ENCODE measurements at regions not wholly inside any gene's neighbourhood (a gene's known extent, or its start where the extent isn't known, plus 50 kb on each side); places are given as distances from the start of the nearest gene placed in this dataset.

DNA sequence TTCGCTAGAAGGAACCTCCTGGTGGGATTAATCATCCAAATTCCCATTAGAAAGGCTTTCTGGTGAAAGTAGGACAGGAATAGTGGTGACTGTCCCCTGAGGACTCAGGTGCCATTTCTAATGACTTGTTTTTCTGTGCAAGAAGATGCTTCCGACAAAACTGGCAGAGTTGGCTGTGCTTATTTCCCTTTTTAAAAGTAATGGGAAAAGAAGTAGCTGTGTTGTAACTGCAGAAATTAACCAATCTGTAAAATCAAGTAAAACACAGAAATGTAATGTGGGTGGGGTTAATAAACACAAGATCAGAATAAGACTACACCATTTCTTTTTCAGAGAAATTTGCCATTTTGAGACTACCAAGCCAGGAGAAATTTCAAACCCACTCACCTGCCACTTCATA lies 55.0 kb upstream of the FAM9B start:
- H3K4me2 ChIP-seq (ENCODE audit: control insufficient read depth, insufficient read depth): no peak overlapping the region
- H3K4me1 ChIP-seq (ENCODE audit: control insufficient read depth, insufficient read depth, low read length): no peaks in the 10 kb centered on the region
- no TSS peak for BruUV-seq (replicated peaks)
- H3K36me3 ChIP-seq (ENCODE audit: control insufficient read depth in 2 of 2, insufficient read depth in 2 of 2, low read length in 1 of 2): no peaks in the 10 kb centered on the region
- DNase-seq (ENCODE audit: low read depth, low spot score): no peak
- no peak overlapping the region for H3K9ac ChIP-seq (ENCODE audit: control insufficient read depth, insufficient read depth, low read length)
- H3K27me3 ChIP-seq (replicated peaks in 1 of 2; ENCODE audit: control insufficient read depth in 2 of 2, insufficient read depth in 2 of 2, low read length in 1 of 2): no peaks in the 10 kb centered on the region
- intact Hi-C loops (cut with micrococcal nuclease; ENCODE audit: unreplicated experiment) (no loop called here), in situ Hi-C loops (cut with MboI) (no loop called here)
- no peak for FAIRE-seq
- SMC1A ChIA-PET (ENCODE audit: uncharacterized antibody, unreplicated experiment): interaction anchor here (0.9 kb wide), 1 partner anchor 12 kb away, joined by 3 read pairs; no protein-coding TSS in a partner anchor
- no peaks in the 10 kb centered on the region for H3K79me2 ChIP-seq (ENCODE audit: control insufficient read depth, insufficient read depth, low read length)
- WGBS (ENCODE audit: insufficient coverage, insufficient replicate concordance, low lambda C conversion rate, missing lambda C conversion rate): 22% methylated on average over 2 of the region's 2 CpGs
- H2AFZ ChIP-seq (ENCODE audit: control insufficient read depth, low read depth, low read length): no peak overlapping the region
- RAD21 ChIA-PET (ENCODE audit: unreplicated experiment): no interaction called here
- no peak overlapping the region for H3K27ac ChIP-seq (ENCODE audit: control insufficient read depth, insufficient read depth)
- H4K20me1 ChIP-seq (ENCODE audit: control insufficient read depth, insufficient read depth): no peaks in the 10 kb centered on the region
- ATAC-seq: no peak
- H3K9me3 ChIP-seq (replicated peaks; ENCODE audit: control insufficient read depth, insufficient read depth, low read length): no peaks in the 10 kb centered on the region
- H3K4me3 ChIP-seq: no peak overlapping the region
- POLR2A ChIA-PET: no interaction called here
- CTCF ChIA-PET: no interaction called here
- no peak for TF ChIP-seq E4F1 (IDR thresholded peaks at IDR 0.05; ENCODE audit: borderline replicate concordance, partially characterized antibody)
- no peak for TF ChIP-seq NFYB (IDR thresholded peaks at IDR 0.05; ENCODE audit: insufficient read depth, low read depth, low read length)
- TF ChIP-seq CBFB (IDR thresholded peaks at IDR 0.05; ENCODE audit: low read depth): no peak
- TF ChIP-seq, protein P1, sequence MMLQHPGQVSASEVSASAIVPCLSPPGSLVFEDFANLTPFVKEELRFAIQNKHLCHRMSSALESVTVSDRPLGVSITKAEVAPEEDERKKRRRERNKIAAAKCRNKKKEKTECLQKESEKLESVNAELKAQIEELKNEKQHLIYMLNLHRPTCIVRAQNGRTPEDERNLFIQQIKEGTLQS (IDR thresholded peaks at IDR 0.05; ENCODE audit: borderline replicate concordance, extremely low read depth, low read depth, low read length): no peak
- no peak for TF ChIP-seq BCL11A (IDR thresholded peaks at IDR 0.05; ENCODE audit: low read depth, low read length)
- TF ChIP-seq SP1 (IDR thresholded peaks at IDR 0.05; ENCODE audit: low read depth, low read length): no peak
- TF ChIP-seq, protein P2, sequence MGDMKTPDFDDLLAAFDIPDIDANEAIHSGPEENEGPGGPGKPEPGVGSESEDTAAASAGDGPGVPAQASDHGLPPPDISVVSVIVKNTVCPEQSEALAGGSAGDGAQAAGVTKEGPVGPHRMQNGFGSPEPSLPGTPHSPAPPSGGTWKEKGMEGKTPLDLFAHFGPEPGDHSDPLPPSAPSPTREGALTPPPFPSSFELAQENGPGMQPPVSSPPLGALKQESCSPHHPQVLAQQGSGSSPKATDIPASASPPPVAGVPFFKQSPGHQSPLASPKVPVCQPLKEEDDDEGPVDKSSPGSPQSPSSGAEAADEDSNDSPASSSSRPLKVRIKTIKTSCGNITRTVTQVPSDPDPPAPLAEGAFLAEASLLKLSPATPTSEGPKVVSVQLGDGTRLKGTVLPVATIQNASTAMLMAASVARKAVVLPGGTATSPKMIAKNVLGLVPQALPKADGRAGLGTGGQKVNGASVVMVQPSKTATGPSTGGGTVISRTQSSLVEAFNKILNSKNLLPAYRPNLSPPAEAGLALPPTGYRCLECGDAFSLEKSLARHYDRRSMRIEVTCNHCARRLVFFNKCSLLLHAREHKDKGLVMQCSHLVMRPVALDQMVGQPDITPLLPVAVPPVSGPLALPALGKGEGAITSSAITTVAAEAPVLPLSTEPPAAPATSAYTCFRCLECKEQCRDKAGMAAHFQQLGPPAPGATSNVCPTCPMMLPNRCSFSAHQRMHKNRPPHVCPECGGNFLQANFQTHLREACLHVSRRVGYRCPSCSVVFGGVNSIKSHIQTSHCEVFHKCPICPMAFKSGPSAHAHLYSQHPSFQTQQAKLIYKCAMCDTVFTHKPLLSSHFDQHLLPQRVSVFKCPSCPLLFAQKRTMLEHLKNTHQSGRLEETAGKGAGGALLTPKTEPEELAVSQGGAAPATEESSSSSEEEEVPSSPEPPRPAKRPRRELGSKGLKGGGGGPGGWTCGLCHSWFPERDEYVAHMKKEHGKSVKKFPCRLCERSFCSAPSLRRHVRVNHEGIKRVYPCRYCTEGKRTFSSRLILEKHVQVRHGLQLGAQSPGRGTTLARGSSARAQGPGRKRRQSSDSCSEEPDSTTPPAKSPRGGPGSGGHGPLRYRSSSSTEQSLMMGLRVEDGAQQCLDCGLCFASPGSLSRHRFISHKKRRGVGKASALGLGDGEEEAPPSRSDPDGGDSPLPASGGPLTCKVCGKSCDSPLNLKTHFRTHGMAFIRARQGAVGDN (IDR thresholded peaks at IDR 0.05): no peak
- TF ChIP-seq IKZF2 (IDR thresholded peaks at IDR 0.05): no peak
- TF ChIP-seq MXI1 (IDR thresholded peaks at IDR 0.05; ENCODE audit: low read depth, low read length): no peak
- TF ChIP-seq ZZZ3 (IDR thresholded peaks at IDR 0.05; ENCODE audit: control insufficient read depth, insufficient read length, low read depth): no peak
- TF ChIP-seq KLF5 (IDR thresholded peaks at IDR 0.05; ENCODE audit: partially characterized antibody): no peak
- TF ChIP-seq JUNB (IDR thresholded peaks at IDR 0.05): no peak
- TF ChIP-seq, protein P3, sequence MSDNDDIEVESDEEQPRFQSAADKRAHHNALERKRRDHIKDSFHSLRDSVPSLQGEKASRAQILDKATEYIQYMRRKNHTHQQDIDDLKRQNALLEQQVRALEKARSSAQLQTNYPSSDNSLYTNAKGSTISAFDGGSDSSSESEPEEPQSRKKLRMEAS (IDR thresholded peaks at IDR 0.05; ENCODE audit: low read depth, low read length): no peak
- no peak for TF ChIP-seq ZNF622 (IDR thresholded peaks at IDR 0.05)
- TF ChIP-seq IKZF1 (conservative IDR thresholded peaks at IDR 0.05): no peak
- no peak for TF ChIP-seq RELB (IDR thresholded peaks at IDR 0.05; ENCODE audit: low read depth)

Data from GM12878 (cell line).